CD14-positive monocyte (primary cell): ENCODE measurements at regions not wholly inside any gene's neighbourhood (a gene's known extent, or its start where the extent isn't known, plus 50 kb on each side); places are given as distances from the start of the nearest gene placed in this dataset.
"Not testable (repeated sequence)": the region's sequence is repeated elsewhere in the genome, so short reads cannot be mapped to it uniquely, and the experiment has no call there.

Experiments
- DNase-seq, 3 donors: peaks; one replicate each; pipeline ENCODE4 v3.0.0-alpha.2; 2011 to 2022
- H2AFZ ChIP-seq: 2 replicates; pipeline ENCODE4 v1.6.0; 2012; ENCODE audit warnings: mild to moderate bottlenecking, low read depth, low read length, inconsistent platforms; ENCODE audit not compliant: insufficient read depth, poor library complexity, severe bottlenecking
- H3K27ac ChIP-seq, 2 donors: 1 replicate in 1 of 2; 2 replicates in 1 of 2; pipeline ENCODE4 v1.5.1; 2012 to 2013; ENCODE audit warnings: low read length in 2 of 2, control low read depth in 1 of 2, inconsistent platforms in 1 of 2, low read depth in 1 of 2, mild to moderate bottlenecking in 1 of 2
- H3K27me3 ChIP-seq, 2 donors: one replicate each; pipeline versions ENCODE4 v1.6.0 to v1.6.1; 2011 to 2013; ENCODE audit warnings: low read length in 2 of 2; ENCODE audit not compliant: control insufficient read depth in 2 of 2, insufficient read depth in 2 of 2
- H3K36me3 ChIP-seq, 2 donors: replicated peaks in 1 of 2; 1 replicate in 1 of 2; 2 replicates in 1 of 2; pipeline versions ENCODE4 v1.5.1 to v1.6.1; 2012 to 2013; ENCODE audit warnings: low read length in 2 of 2, control low read depth in 1 of 2, inconsistent platforms in 1 of 2, mild to moderate bottlenecking in 1 of 2; ENCODE audit not compliant: insufficient read depth in 2 of 2, control insufficient read depth in 1 of 2
- H3K4me1 ChIP-seq, 2 donors: 1 replicate in 1 of 2; 2 replicates in 1 of 2; pipeline versions ENCODE4 v1.5.1 to v1.6.1; 2012 to 2013; ENCODE audit warnings: low read length in 2 of 2, control low read depth in 1 of 2, inconsistent platforms in 1 of 2, mild to moderate bottlenecking in 1 of 2, moderate library complexity in 1 of 2; ENCODE audit not compliant: insufficient read depth in 2 of 2, control insufficient read depth in 1 of 2
- H3K4me2 ChIP-seq: replicated peaks from 2 replicates; pipeline ENCODE3; 2012; ENCODE audit warnings: low read length, moderate library complexity, mild to moderate bottlenecking; ENCODE audit not compliant: poor library complexity, severe bottlenecking; ENCODE audit errors: extremely low read depth
- H3K4me3 ChIP-seq, 3 experiments: fragments of 200-600 bp in 1 of 3; sonication (generic) in 1 of 3; replicated peaks in 1 of 3; 1 replicate in 2 of 3; 2 replicates in 1 of 3; pipeline ENCODE4 v1.5.1; 2011 to 2013; ENCODE audit warnings: low read length in 3 of 3, mild to moderate bottlenecking in 3 of 3, control low read depth in 2 of 3, low read depth in 2 of 3, inconsistent platforms in 1 of 3, moderate library complexity in 1 of 3
- H3K79me2 ChIP-seq: 2 replicates; pipeline ENCODE4 v1.6.0; 2012; ENCODE audit warnings: mild to moderate bottlenecking, control low read depth, inconsistent platforms, low read length, moderate library complexity; ENCODE audit not compliant: insufficient read depth
- H3K9ac ChIP-seq: 2 replicates; pipeline ENCODE4 v1.6.0; 2017; ENCODE audit warnings: low read length, mild to moderate bottlenecking; ENCODE audit not compliant: insufficient read depth, poor library complexity, severe bottlenecking
- H3K9me3 ChIP-seq, 2 donors: replicated peaks in 1 of 2; 1 replicate in 1 of 2; 2 replicates in 1 of 2; pipeline versions ENCODE4 v1.5.1 to v1.6.1; 2012 to 2013; ENCODE audit warnings: low read length in 2 of 2, control low read depth in 1 of 2; ENCODE audit not compliant: control insufficient read depth in 1 of 2, insufficient read depth in 1 of 2
- H4K20me1 ChIP-seq: 2 replicates; pipeline ENCODE4 v1.6.0; 2012; ENCODE audit warnings: mild to moderate bottlenecking, low read length, control low read depth, moderate library complexity; ENCODE audit not compliant: insufficient read depth
- H3K27ac Mint-ChIP-seq, 7 donors: one replicate each; pipeline ENCODE4 v1.8.0; 2020; ENCODE audit warnings: mild to moderate bottlenecking in 7 of 7, mixed read lengths in 7 of 7, moderate library complexity in 6 of 7, inconsistent platforms in 2 of 7
- H3K27me3 Mint-ChIP-seq, 3 donors: one replicate each; pipeline ENCODE4 v1.8.0; 2021 to 2022; ENCODE audit warnings: low read depth in 3 of 3, mild to moderate bottlenecking in 3 of 3, mixed read lengths in 3 of 3, moderate library complexity in 3 of 3, inconsistent platforms in 1 of 3
- H3K36me3 Mint-ChIP-seq, 2 donors: one replicate each; pipeline ENCODE4 v1.8.0; 2020; ENCODE audit warnings: mixed read lengths in 2 of 2, inconsistent platforms in 1 of 2, mild to moderate bottlenecking in 1 of 2
- H3K4me1 Mint-ChIP-seq: one replicate; pipeline ENCODE4 v1.8.0; 2020; ENCODE audit warnings: mild to moderate bottlenecking, mixed read lengths
- H3K4me3 Mint-ChIP-seq, 2 donors: one replicate each; pipeline ENCODE4 v1.8.0; 2020; ENCODE audit warnings: mild to moderate bottlenecking in 2 of 2, mixed read lengths in 2 of 2, moderate library complexity in 1 of 2
- H3K9me3 Mint-ChIP-seq, 7 donors: one replicate each; pipeline ENCODE4 v1.8.0; 2020 to 2022; ENCODE audit warnings: mixed read lengths in 7 of 7, mild to moderate bottlenecking in 6 of 7, moderate library complexity in 6 of 7, inconsistent platforms in 2 of 7
- WGBS: methylation state at CpG from one replicate; pipeline ENCODE4 v1.1.5; 2013; ENCODE audit warnings: missing lambda C conversion rate; ENCODE audit not compliant: insufficient coverage; 5-methylcytosine and 5-hydroxymethylcytosine counted together
- intact Hi-C, 2 donors: fragments of 100-400 bp; cut with micrococcal nuclease; formaldehyde crosslinking; loops; one replicate each; pipeline versions ENCODE4 v1.15.0 to v1.15.1; 2023
- TF ChIP-seq, protein P1 (sequence below): fragments of 200-600 bp; IDR thresholded peaks from one replicate; pipeline ENCODE4 v1.8.0; 2022; ENCODE audit warnings: antibody characterized with exemption, mild to moderate bottlenecking

DNA sequence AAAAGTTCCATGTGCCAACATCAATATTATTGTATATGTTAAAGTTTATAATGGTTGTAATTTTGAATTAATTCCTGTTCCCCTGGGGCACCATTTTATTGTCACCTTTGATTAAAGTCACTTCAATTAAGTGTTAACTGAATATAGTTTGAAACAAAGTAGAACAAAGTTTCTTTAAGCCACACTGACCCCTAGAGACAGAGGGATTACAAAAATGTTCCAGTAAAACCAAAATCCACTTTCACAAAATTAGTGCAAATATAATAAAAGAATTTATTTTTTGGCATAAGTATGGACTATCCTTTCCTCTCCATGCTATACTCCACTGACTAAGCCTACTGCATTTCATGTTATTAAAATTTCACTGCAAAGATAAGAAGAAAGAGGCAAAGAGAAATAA is 123.9 kb downstream of the ZMAT3 start:
- Histone ChIP-seq H3K9me3 (peaks cover 13 to 20% of the 10 kb centered on the region in 2 donors), H3K9ac (no peak overlapping the region), H2AFZ (no peak overlapping the region), H3K4me3 (no peak overlapping the region), H3K36me3 (no peaks in the 10 kb centered on the region), H3K4me1 (no peaks in the 10 kb centered on the region), H3K27ac (no peak overlapping the region), H4K20me1 (no peaks in the 10 kb centered on the region), H3K79me2 (no peaks in the 10 kb centered on the region), H3K4me2 (no peak overlapping the region), H3K27me3 (no peaks in the 10 kb centered on the region)
- TF ChIP-seq, protein P1, sequence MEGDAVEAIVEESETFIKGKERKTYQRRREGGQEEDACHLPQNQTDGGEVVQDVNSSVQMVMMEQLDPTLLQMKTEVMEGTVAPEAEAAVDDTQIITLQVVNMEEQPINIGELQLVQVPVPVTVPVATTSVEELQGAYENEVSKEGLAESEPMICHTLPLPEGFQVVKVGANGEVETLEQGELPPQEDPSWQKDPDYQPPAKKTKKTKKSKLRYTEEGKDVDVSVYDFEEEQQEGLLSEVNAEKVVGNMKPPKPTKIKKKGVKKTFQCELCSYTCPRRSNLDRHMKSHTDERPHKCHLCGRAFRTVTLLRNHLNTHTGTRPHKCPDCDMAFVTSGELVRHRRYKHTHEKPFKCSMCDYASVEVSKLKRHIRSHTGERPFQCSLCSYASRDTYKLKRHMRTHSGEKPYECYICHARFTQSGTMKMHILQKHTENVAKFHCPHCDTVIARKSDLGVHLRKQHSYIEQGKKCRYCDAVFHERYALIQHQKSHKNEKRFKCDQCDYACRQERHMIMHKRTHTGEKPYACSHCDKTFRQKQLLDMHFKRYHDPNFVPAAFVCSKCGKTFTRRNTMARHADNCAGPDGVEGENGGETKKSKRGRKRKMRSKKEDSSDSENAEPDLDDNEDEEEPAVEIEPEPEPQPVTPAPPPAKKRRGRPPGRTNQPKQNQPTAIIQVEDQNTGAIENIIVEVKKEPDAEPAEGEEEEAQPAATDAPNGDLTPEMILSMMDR = no peak
- Mint-ChIP-seq H3K27ac (no peak overlapping the region), H3K27me3 (no peaks in the 10 kb centered on the region), H3K36me3 (no peaks in the 10 kb centered on the region), H3K4me1 (no peaks in the 10 kb centered on the region), H3K9me3 (peaks cover 1 to 15% (median 6%) of the 10 kb centered on the region in 7 donors), H3K4me3 (no peak overlapping the region)
- no peak for DNase-seq
- intact Hi-C loops = no loop called here

DNA sequence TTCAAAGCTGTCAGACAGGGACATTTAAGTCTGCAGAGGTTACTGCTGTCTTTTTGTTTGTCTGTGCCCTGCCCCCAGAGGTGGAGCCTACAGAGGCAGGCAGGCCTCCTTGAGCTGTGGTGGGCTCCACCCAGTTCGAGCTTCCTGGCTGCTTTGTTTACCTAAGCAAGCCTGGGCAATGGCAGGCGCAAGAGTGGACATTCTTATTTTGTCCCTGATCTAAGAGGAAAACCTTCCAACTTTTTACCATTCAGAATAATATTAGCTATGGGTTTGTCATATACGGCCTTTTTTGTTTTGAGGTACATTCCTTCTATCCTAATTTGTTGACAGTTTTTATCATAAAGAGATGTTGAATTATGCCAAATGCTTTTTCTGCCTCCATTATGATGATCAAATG is 129.3 kb downstream of the ZMAT3 start:
- H3K27me3 ChIP-seq, H3K27me3 Mint-ChIP-seq, H3K4me1 Mint-ChIP-seq, H3K27ac Mint-ChIP-seq, H3K4me1 ChIP-seq, H3K36me3 ChIP-seq, H3K9ac ChIP-seq, intact Hi-C loops, H3K4me3 Mint-ChIP-seq, H2AFZ ChIP-seq, H3K27ac ChIP-seq, H3K36me3 Mint-ChIP-seq, DNase-seq, H3K4me2 ChIP-seq, H3K4me3 ChIP-seq, H4K20me1 ChIP-seq, H3K79me2 ChIP-seq: not testable (repeated sequence)
- peaks cover 6 to 22% of the 10 kb centered on the region in 2 donors for H3K9me3 ChIP-seq
- no CpG with 5 or more reads among the region's 3 CpGs for WGBS
- peaks cover 3 to 26% (median 8%) of the 10 kb centered on the region in 7 donors for H3K9me3 Mint-ChIP-seq
